Thoracic aorta (tissue), 2 donors: ENCODE measurements at regions not wholly inside any gene's neighbourhood (a gene's known extent, or its start where the extent isn't known, plus 50 kb on each side); places are given as distances from the start of the nearest gene placed in this dataset.

ENCODE experiments used
- ATAC-seq: fragments of 150-250 bp; one replicate; pipeline ENCODE4 v1.8.0; 2017; ENCODE audit warnings: low read depth; ENCODE audit not compliant: insufficient number of reproducible peaks, low FRiP score
- DNase-seq: peaks from one replicate; pipeline ENCODE4 v3.0.0-alpha.2; 2020; ENCODE audit warnings: low spot score
- H3K27ac ChIP-seq, 2 donors: fragments of 200-600 bp; sonication (generic); 1 replicate in 1 of 2; 2 replicates in 1 of 2; pipeline ENCODE4 v1.5.1; 2016; ENCODE audit warnings: mild to moderate bottlenecking in 2 of 2, moderate library complexity in 2 of 2
- H3K27me3 ChIP-seq: fragments of 200-600 bp; sonication (generic); replicated peaks from 2 replicates; pipeline ENCODE4 v1.6.0; 2016; ENCODE audit warnings: mild to moderate bottlenecking; ENCODE audit not compliant: insufficient read depth
- H3K36me3 ChIP-seq: fragments of 200-600 bp; sonication (generic); one replicate; pipeline ENCODE4 v1.5.1; 2016
- H3K4me1 ChIP-seq, 2 donors: fragments of 200-600 bp; sonication (generic); 1 replicate in 1 of 2; 2 replicates in 1 of 2; pipeline versions ENCODE4 v1.5.1 to v1.6.0; 2016; ENCODE audit warnings: low read depth in 2 of 2, mild to moderate bottlenecking in 1 of 2; ENCODE audit not compliant: control insufficient read depth in 1 of 2
- H3K4me3 ChIP-seq: fragments of 200-600 bp; sonication (generic); 2 replicates; pipeline ENCODE4 v1.5.1; 2016; ENCODE audit warnings: mild to moderate bottlenecking
- H3K9me3 ChIP-seq: fragments of 200-600 bp; sonication (generic); 2 replicates; pipeline ENCODE4 v1.5.1; 2016
- TF ChIP-seq, protein P1 (sequence below): fragments of 200-600 bp; sonication (generic); IDR thresholded peaks from one replicate; pipeline ENCODE4 v1.5.1; 2019; ENCODE audit warnings: antibody characterized with exemption

DNA sequence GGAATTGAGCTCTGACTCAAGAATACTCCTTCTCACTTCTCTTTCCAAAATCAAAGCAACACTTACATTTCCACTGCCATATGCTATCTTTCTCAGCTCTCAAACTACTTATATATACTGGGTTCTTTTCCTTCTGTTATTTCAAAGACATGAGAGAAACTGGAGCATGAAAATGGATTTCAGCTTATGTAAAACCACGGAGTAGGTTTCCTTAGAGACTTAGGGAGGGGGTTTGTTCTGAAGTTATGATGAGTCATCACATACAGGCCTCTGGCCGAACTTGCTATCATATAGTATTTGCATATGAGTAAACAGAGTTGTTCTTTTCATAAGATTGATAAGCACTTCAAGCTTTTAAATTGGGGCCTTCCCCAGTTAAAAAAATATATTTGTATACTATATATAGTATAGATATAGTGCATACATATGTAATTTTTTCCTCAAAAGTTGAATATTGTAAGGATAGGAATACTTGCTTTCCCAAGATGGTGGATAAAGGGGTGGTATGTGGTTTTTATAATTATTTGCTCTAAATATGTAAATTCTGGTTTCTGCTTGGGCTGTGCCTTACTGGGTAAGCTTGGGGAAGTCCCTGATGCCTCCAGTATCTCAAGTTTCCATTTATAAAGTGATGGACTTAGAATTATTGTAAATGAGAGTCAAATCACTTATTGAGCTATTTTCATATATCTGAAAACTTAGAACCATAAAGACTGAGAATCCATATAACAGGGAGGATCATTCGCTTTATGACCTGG, 273.9 kb downstream of the RFPL4B start:
- no peaks in the 10 kb centered on the region for H3K4me1 ChIP-seq
- no peaks in the 10 kb centered on the region for H3K27me3 ChIP-seq
- no peak overlapping the region for H3K4me3 ChIP-seq
- TF ChIP-seq, protein P1, sequence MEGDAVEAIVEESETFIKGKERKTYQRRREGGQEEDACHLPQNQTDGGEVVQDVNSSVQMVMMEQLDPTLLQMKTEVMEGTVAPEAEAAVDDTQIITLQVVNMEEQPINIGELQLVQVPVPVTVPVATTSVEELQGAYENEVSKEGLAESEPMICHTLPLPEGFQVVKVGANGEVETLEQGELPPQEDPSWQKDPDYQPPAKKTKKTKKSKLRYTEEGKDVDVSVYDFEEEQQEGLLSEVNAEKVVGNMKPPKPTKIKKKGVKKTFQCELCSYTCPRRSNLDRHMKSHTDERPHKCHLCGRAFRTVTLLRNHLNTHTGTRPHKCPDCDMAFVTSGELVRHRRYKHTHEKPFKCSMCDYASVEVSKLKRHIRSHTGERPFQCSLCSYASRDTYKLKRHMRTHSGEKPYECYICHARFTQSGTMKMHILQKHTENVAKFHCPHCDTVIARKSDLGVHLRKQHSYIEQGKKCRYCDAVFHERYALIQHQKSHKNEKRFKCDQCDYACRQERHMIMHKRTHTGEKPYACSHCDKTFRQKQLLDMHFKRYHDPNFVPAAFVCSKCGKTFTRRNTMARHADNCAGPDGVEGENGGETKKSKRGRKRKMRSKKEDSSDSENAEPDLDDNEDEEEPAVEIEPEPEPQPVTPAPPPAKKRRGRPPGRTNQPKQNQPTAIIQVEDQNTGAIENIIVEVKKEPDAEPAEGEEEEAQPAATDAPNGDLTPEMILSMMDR = no peak
- no peaks in the 10 kb centered on the region for H3K9me3 ChIP-seq
- no peak overlapping the region for H3K27ac ChIP-seq
- ATAC-seq (no peak), DNase-seq (no peak)
- no peaks in the 10 kb centered on the region for H3K36me3 ChIP-seq

DNA sequence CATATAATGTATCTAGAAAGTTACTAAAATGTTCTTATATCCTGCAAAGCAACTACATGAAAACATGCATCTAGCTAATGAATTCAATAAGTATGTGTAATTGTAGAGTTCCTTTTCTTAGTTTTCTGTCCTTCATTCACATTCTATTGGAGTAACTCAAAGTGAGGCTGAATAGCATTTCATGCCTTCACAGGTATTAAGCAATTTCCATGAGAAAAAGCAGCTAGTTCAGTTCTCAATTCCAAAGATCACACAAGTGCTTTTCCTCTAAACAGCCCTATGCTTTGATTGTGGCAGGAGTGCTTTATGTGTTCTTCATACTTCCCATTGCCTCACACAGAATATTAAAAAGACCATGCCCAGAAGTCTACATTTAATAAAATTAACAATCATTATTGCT, 274.9 kb downstream of the RFPL4B start:
- Histone ChIP-seq H3K36me3 (no peaks in the 10 kb centered on the region), H3K27ac (no peak overlapping the region), H3K4me3 (no peak overlapping the region), H3K4me1 (no peaks in the 10 kb centered on the region), H3K27me3 (no peaks in the 10 kb centered on the region), H3K9me3 (no peaks in the 10 kb centered on the region)
- TF ChIP-seq, protein P1 = no peak
- no peak for ATAC-seq
- DNase-seq = no peak

DNA sequence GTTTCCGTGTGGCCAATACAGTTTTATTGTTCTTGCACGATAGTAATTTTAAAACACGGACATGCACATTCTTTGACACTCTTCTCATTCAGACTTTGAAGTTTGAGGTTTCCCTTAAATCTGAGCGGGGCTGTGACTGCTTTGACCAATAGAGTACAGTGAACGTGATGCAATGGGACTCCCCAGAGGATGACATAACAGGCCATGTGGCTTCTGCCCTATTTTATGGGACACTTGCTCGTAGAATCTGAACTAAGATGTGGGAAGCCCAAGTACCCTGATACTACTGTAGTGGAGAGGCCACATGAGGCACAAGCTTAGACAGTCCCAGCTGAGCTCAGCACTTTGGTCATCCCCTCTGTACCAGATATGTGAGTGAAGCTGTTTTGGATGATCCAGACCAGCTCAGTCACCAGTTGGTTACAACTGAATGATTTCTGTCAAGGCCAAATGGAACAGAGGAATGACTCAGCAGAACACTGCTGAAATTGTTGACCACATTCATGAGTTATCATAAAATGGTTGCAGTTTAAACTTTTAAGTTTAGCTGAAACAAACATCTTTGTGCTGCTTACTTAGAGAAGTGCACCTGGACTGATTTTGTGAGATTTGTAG, 279.4 kb downstream of the RFPL4B start:
- Histone ChIP-seq H3K27ac (no peak overlapping the region), H3K9me3 (no peaks in the 10 kb centered on the region), H3K27me3 (no peaks in the 10 kb centered on the region), H3K4me3 (no peak overlapping the region), H3K36me3 (no peaks in the 10 kb centered on the region), H3K4me1 (no peaks in the 10 kb centered on the region)
- ATAC-seq = no peak
- no peak for DNase-seq
- TF ChIP-seq, protein P1 = no peak

DNA sequence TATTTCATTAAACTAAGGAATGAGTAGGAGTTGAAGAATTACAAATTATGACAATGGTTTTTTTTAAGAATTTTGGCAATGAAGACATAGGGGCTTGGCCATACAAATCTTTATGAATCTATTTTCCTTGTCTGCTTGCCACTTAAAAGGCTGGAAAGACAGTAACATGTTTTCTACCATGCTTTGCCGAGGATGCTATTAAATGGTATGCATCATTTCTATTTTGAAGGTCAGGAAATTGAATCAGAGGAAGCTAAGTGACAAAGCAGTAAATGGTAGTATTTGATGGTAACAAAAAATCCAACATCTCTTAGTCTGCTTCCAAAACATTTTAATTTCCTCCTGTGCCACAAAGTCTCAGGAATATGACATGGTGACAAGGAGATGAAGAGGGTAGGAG, 287.2 kb downstream of the RFPL4B start:
- Histone ChIP-seq H3K4me3 (no peak overlapping the region), H3K4me1 (no peaks in the 10 kb centered on the region), H3K9me3 (no peaks in the 10 kb centered on the region), H3K36me3 (no peaks in the 10 kb centered on the region), H3K27ac (no peak overlapping the region), H3K27me3 (no peaks in the 10 kb centered on the region)
- no peak for DNase-seq
- TF ChIP-seq, protein P1 = no peak
- no peak for ATAC-seq

DNA sequence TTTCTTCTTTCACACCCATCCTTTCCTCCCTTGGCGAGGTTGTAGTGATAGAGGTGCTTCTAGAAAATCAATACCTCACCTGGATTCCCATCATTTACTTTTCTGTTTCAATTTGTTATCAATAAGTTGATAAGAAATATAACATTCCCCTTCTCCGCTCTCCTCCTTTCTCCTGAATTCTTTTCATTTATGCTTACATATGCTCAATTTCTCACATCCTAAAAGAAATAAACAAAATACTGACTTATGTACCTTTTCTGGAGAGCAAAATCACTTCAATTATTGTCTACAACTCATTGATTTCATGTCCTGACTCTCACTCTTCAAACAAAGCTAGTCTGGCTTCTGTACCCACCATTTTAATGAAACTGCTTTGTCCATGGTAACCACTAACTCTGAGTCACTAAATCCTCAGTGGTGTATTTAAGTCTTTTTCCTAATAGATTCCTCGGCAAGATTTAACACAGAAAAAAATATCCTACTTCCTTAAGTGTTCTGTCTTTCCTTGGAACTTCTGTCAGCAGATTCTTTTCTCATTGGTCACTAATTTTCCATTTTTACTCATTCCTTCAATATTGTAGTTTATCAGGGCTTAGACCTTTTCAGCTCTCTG, 289.6 kb downstream of the RFPL4B start:
- TF ChIP-seq, protein P1 = no peak
- Histone ChIP-seq H3K4me3 (no peak overlapping the region), H3K9me3 (no peaks in the 10 kb centered on the region), H3K36me3 (no peaks in the 10 kb centered on the region), H3K4me1 (peaks cover 0 to 5% of the 10 kb centered on the region in 2 donors), H3K27ac (no peak overlapping the region), H3K27me3 (no peaks in the 10 kb centered on the region)
- no peak for ATAC-seq
- DNase-seq = no peak
